ENCODE measurements at regions not wholly inside any gene's neighbourhood (a gene's known extent, or its start where the extent isn't known, plus 50 kb on each side); places are given as distances from the start of the nearest gene placed in this dataset.

DNA sequence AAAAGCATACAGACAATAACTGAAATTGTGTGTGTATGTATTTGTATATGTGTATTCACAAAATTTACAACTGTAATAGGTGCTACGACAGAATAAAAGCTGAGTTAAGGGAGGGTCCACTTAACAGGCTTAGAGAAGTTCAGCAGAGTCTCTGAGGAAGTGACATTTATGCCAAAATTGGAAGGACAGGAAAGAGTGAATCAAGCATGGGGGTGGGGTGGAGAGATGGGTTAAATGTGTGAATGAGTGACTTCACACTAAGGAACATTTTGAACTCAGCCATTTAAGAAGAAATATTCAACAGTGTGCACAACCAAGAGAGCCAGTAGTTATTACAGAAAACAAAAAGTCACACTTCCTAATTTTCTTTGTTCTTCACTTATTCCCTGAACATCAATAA, 53.8 kb upstream of the RGS1 start:
- no peak for TF ChIP-seq CTCF (IDR thresholded peaks at IDR 0.05)
- TF ChIP-seq IRF2 (CRISPR knock-in tag; IDR thresholded peaks at IDR 0.05; ENCODE audit: borderline replicate concordance, low read depth) = no peak
- no peak for TF ChIP-seq KAT7 (CRISPR knock-in tag; IDR thresholded peaks at IDR 0.05; ENCODE audit: borderline replicate concordance)

All from WTC11 (cell line).